Adrenal gland (tissue), 9 donors: ENCODE measurements at regions not wholly inside any gene's neighbourhood (a gene's known extent, or its start where the extent isn't known, plus 50 kb on each side); places are given as distances from the start of the nearest gene placed in this dataset.

Source experiments
- DNase-seq, 7 donors: peaks; one replicate each; pipeline ENCODE4 v3.0.0-alpha.2; 2019 to 2020
- H3K27ac ChIP-seq, 5 donors: fragments of 200-600 bp; sonication (generic) in 4 of 5; 1 replicate in 3 of 5; 2 replicates in 2 of 5; pipeline versions ENCODE4 v1.5.1 to v1.8.0; 2016 to 2020; ENCODE audit warnings: mild to moderate bottlenecking in 1 of 5
- H3K27me3 ChIP-seq: fragments of 200-600 bp; 2 replicates; pipeline ENCODE4 v1.8.0; 2021
- H3K36me3 ChIP-seq, 2 donors: fragments of 200-600 bp; replicated peaks in 1 of 2; 1 replicate in 1 of 2; 2 replicates in 1 of 2; pipeline versions ENCODE4 v1.5.1 to v1.8.0; 2018 to 2022
- H3K4me1 ChIP-seq, 2 donors: fragments of 200-600 bp; replicated peaks in 1 of 2; 1 replicate in 1 of 2; 2 replicates in 1 of 2; pipeline versions ENCODE4 v1.5.1 to v1.8.0; 2018 to 2021
- H3K4me3 ChIP-seq, 4 donors: fragments of 200-600 bp; sonication (generic) in 3 of 4; one replicate each; pipeline ENCODE4 v1.5.1; 2016 to 2018
- H3K9me3 ChIP-seq, 3 donors: fragments of 200-600 bp; sonication (generic) in 1 of 3; replicated peaks in 1 of 3; 1 replicate in 2 of 3; 2 replicates in 1 of 3; pipeline versions ENCODE4 v1.5.1 to v1.8.0; 2016 to 2021
- CTCF ChIP-seq, 6 experiments: fragments of 450-650 bp in 4 of 6; fragments of 200-600 bp in 2 of 6; sonication (generic) in 1 of 6; IDR thresholded peaks; 1 replicate in 5 of 6; 2 replicates in 1 of 6; pipeline versions ENCODE4 v1.5.1 to v1.8.0; 2016 to 2021; ENCODE audit warnings: antibody characterized with exemption in 6 of 6, mild to moderate bottlenecking in 2 of 6, moderate library complexity in 1 of 6
- POLR2A ChIP-seq, 2 donors: fragments of 450-650 bp; IDR thresholded peaks; one replicate each; pipeline ENCODE4 v1.6.1; 2017; ENCODE audit warnings: antibody characterized with exemption in 2 of 2, mild to moderate bottlenecking in 2 of 2, moderate library complexity in 1 of 2
- WGBS, 4 donors: extraction: QIAGEN DNeasy Blood & Tissue Kit in 2 of 4; methylation state at CpG; one replicate each; pipeline versions ENCODE4 v1.1.5 to v1.1.7; 2013 to 2017; 5-methylcytosine and 5-hydroxymethylcytosine counted together
- intact Hi-C, 2 donors: fragments of 100-400 bp; cut with DNase I; formaldehyde crosslinking; loops; one replicate each; pipeline versions ENCODE4 v1.14.1 to v1.15.0; 2022 to 2023
- donor health status: healthy with polysubstance abuse.
- donor health status: Bipolar disorder and iron deficiency.
- donor health status: DM: yes; HTN: yes; CAD: no.
- donor health status: DM: no; HTN: no; CAD: no.
- donor health status: DM: no; HTN: no; CAD: no.

DNA sequence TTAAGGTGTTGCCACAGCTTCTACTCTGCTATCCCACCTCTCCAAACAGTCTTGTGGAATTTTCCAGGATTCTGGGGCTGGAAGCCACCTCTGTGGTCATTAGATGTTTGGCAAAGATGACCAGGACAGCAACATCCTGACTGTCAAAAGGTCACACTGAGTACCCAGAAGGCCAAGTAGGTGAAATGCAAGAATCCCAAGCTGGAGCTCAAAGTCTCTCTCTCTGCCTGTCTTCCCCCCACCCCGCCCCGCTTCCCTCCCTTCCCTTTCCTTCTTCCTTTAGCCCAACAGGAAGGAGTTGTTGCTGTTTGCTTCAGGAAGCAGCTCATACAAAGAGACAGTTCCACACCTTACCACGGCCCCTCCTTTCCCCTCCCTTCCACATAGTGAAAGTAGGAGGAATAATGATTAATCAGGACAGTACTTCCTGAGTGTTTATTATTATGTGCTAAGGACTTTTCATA is 75.6 kb upstream of the SLC2A1 start:
- no peaks in the 10 kb centered on the region for H3K36me3 ChIP-seq
- no peaks in the 10 kb centered on the region for H3K27me3 ChIP-seq
- no peak for TF ChIP-seq CTCF (IDR thresholded peaks at IDR 0.05)
- no peak for TF ChIP-seq POLR2A (IDR thresholded peaks at IDR 0.05)
- no peak overlapping the region for H3K4me3 ChIP-seq
- peak in 5 of 7 donors; percentile 8 to 58 (median 25) for DNase-seq
- WGBS, 4 donors, result 68 to 75% (median 72%) methylated on average over 3 of the region's 3 CpGs
- H3K4me1 ChIP-seq, result no peaks in the 10 kb centered on the region
- intact Hi-C loops, result no loop called here
- H3K27ac ChIP-seq, result peak overlapping the region in 1 of 5 donors; percentile 59
- no peaks in the 10 kb centered on the region for H3K9me3 ChIP-seq

GRCh38 chr1:43031316-43032203 is 72.9 kb upstream of the SLC2A1 start:
- no peak for DNase-seq
- Histone ChIP-seq H3K4me1 (no peaks in the 10 kb centered on the region), H3K9me3 (no peaks in the 10 kb centered on the region), H3K4me3 (no peak overlapping the region), H3K27me3 (no peaks in the 10 kb centered on the region), H3K36me3 (no peaks in the 10 kb centered on the region), H3K27ac (no peak overlapping the region)
- intact Hi-C loops, result no loop called here
- TF ChIP-seq CTCF (IDR thresholded peaks at IDR 0.05), result no peak
- WGBS, 4 donors, result 88 to 93% (median 92%) methylated on average over 14 of the region's 14 CpGs

GRCh38 chr1:43024905-43025304 is 66.2 kb upstream of the SLC2A1 start:
- DNase-seq, result no peak
- 74 to 85% (median 84%) methylated on average over 7 of the region's 7 CpGs for WGBS, 4 donors
- TF ChIP-seq CTCF (IDR thresholded peaks at IDR 0.05) (no peak), POLR2A (IDR thresholded peaks at IDR 0.05) (no peak)

GRCh38 chr1:43021547-43022474 is 63.1 kb upstream of the SLC2A1 start:
- Histone ChIP-seq H3K27me3 (no peaks in the 10 kb centered on the region), H3K4me1 (no peaks in the 10 kb centered on the region), H3K36me3 (no peaks in the 10 kb centered on the region), H3K4me3 (no peak overlapping the region), H3K9me3 (no peaks in the 10 kb centered on the region), H3K27ac (no peak overlapping the region)
- no peak for TF ChIP-seq POLR2A (IDR thresholded peaks at IDR 0.05)
- no peak for TF ChIP-seq CTCF (IDR thresholded peaks at IDR 0.05)
- intact Hi-C loops, result no loop called here
- no peak for DNase-seq
- WGBS, 4 donors, result 87 to 93% (median 89%) methylated on average over 12 to 14 of the region's 14 CpGs

More at GRCh38 chr1:43024905-43025304, 66.2 kb upstream of the SLC2A1 start:
- Histone ChIP-seq H3K27ac (no peak overlapping the region), H3K36me3 (no peaks in the 10 kb centered on the region), H3K9me3 (no peaks in the 10 kb centered on the region), H3K27me3 (no peaks in the 10 kb centered on the region), H3K4me3 (no peak overlapping the region), H3K4me1 (no peaks in the 10 kb centered on the region)
- intact Hi-C loops, result no loop called here
